ENCODE measurements at regions not wholly inside any gene's neighbourhood (a gene's known extent, or its start where the extent isn't known, plus 50 kb on each side); places are given as distances from the start of the nearest gene placed in this dataset.

GRCh38 chr7:18228686-18229085, 201.0 kb upstream of the PRPS1L1 start:
- no peak for TF ChIP-seq CTCF (IDR thresholded peaks at IDR 0.05)
- TF ChIP-seq ZFX (IDR thresholded peaks at IDR 0.05; ENCODE audit: borderline replicate concordance) = no peak

Measured in 22Rv1 (cell line).